WTC11 (cell line): ENCODE measurements at regions not wholly inside any gene's neighbourhood (a gene's known extent, or its start where the extent isn't known, plus 50 kb on each side); places are given as distances from the start of the nearest gene placed in this dataset.

Experiments
- ATAC-seq: fragments of 200-7000 bp; cut with Tn5 transposase; 2 replicates; pipeline ENCODE4 v1.10.0; 2021; ENCODE audit warnings: mild to moderate bottlenecking, moderate library complexity
- CTCF ChIA-PET: fragments of 300-600 bp; sonication (Branson Sonifier 250); formaldehyde crosslinking; loops from one replicate; lab custom pipeline; 2021; ENCODE audit warnings: antibody characterized with exemption; lab: Charles Lee
- POLR2A ChIA-PET: fragments of 350-600 bp; sonication (Branson Sonifier 250); formaldehyde crosslinking; loops from one replicate; lab custom pipeline; 2021; ENCODE audit warnings: antibody characterized with exemption; lab: Charles Lee
- DNase-seq: peaks from one replicate; pipeline ENCODE4 v3.0.0; 2021; ENCODE audit warnings: low spot score
- H3K27ac Mint-ChIP-seq: 2 replicates; pipeline ENCODE4 v1.8.0; 2021; ENCODE audit warnings: mixed read lengths
- H3K27me3 Mint-ChIP-seq: 2 replicates; pipeline ENCODE4 v1.8.0; 2021; ENCODE audit warnings: low read depth, mild to moderate bottlenecking, moderate library complexity, mixed read lengths
- H3K36me3 Mint-ChIP-seq: 2 replicates; pipeline ENCODE4 v1.8.0; 2021; ENCODE audit warnings: mixed read lengths
- H3K4me1 Mint-ChIP-seq: 2 replicates; pipeline ENCODE4 v1.8.0; 2022; ENCODE audit warnings: mixed read lengths
- H3K4me3 Mint-ChIP-seq: 2 replicates; pipeline ENCODE4 v1.8.0; 2021; ENCODE audit warnings: mild to moderate bottlenecking, moderate library complexity, mixed read lengths
- H3K9me3 Mint-ChIP-seq: 2 replicates; pipeline ENCODE4 v1.8.0; 2021; ENCODE audit warnings: mixed read lengths
- ELF4 ChIP-seq: sonication (generic); formaldehyde crosslinking; IDR thresholded peaks from 2 replicates; pipeline ENCODE4 v1.8.1; 2022; ENCODE audit warnings: low read depth, mild to moderate bottlenecking, moderate library complexity, missing genetic modification reagents
- ERG ChIP-seq: fragments of 250-450 bp; sonication (Bioruptor Pico); IDR thresholded peaks from 2 replicates; pipeline ENCODE4 v1.8.0; 2021; ENCODE audit warnings: mild to moderate bottlenecking
- ESRRA ChIP-seq: sonication (generic); formaldehyde crosslinking; IDR thresholded peaks from 2 replicates; pipeline ENCODE4 v1.8.1; 2022; ENCODE audit warnings: mild to moderate bottlenecking, missing genetic modification reagents, borderline replicate concordance
- JUN ChIP-seq: sonication (generic); formaldehyde crosslinking; IDR thresholded peaks from 2 replicates; pipeline ENCODE4 v1.8.0; 2023; ENCODE audit warnings: mild to moderate bottlenecking, missing genetic modification reagents
- MYBL2 ChIP-seq: sonication (generic); formaldehyde crosslinking; IDR thresholded peaks from 2 replicates; pipeline ENCODE4 v1.8.1; 2023; ENCODE audit warnings: mild to moderate bottlenecking, moderate library complexity, missing genetic modification reagents
- NFE2L1 ChIP-seq: sonication (generic); formaldehyde crosslinking; IDR thresholded peaks from 2 replicates; pipeline ENCODE4 v1.8.1; 2023; ENCODE audit warnings: missing genetic modification reagents
- NFYB ChIP-seq: sonication (generic); formaldehyde crosslinking; conservative IDR thresholded peaks from 2 replicates; pipeline ENCODE4 v1.8.0; 2022; ENCODE audit warnings: low read depth, missing genetic modification reagents
- NR1H2 ChIP-seq: sonication (generic); formaldehyde crosslinking; IDR thresholded peaks from 2 replicates; pipeline ENCODE4 v1.9.0; 2021; ENCODE audit warnings: mild to moderate bottlenecking, moderate library complexity, missing genetic modification reagents
- SMAD4 ChIP-seq: sonication (generic); formaldehyde crosslinking; IDR thresholded peaks from 2 replicates; pipeline ENCODE4 v1.8.0; 2022; ENCODE audit warnings: mild to moderate bottlenecking, missing genetic modification reagents
- SP1 ChIP-seq: sonication (generic); formaldehyde crosslinking; conservative IDR thresholded peaks from 2 replicates; pipeline ENCODE4 v1.8.1; 2022; ENCODE audit warnings: missing genetic modification reagents
- ZNF121 ChIP-seq: sonication (generic); formaldehyde crosslinking; IDR thresholded peaks from 2 replicates; pipeline ENCODE4 v1.8.0; 2023; ENCODE audit warnings: missing genetic modification reagents
- ZNF423 ChIP-seq: fragments of 250-450 bp; sonication (Bioruptor Pico); IDR thresholded peaks from 2 replicates; pipeline ENCODE4 v2.1.2; 2022; ENCODE audit warnings: mild to moderate bottlenecking, moderate library complexity
- ZNF671 ChIP-seq: fragments of 250-450 bp; sonication (Bioruptor Pico); IDR thresholded peaks from 2 replicates; pipeline ENCODE4 v1.8.0; 2021; ENCODE audit warnings: mild to moderate bottlenecking
- TF ChIP-seq, protein P1 (sequence below): sonication (generic); formaldehyde crosslinking; IDR thresholded peaks from 2 replicates; pipeline ENCODE4 v1.8.0; 2023; ENCODE audit warnings: mild to moderate bottlenecking, missing genetic modification reagents
- TF ChIP-seq, protein P2 (sequence below): fragments of 250-450 bp; sonication (Bioruptor Pico); IDR thresholded peaks from 2 replicates; pipeline ENCODE4 v1.9.0; 2021; ENCODE audit warnings: moderate library complexity, mild to moderate bottlenecking, inconsistent platforms, borderline replicate concordance
- TF ChIP-seq, protein P3 (sequence below): sonication (generic); formaldehyde crosslinking; IDR thresholded peaks from 2 replicates; pipeline ENCODE4 v1.8.1; 2022; ENCODE audit warnings: mild to moderate bottlenecking, moderate library complexity, missing genetic modification reagents
- TF ChIP-seq, protein P4 (sequence below): fragments of 250-450 bp; sonication (Bioruptor Pico); conservative IDR thresholded peaks from 2 replicates; pipeline ENCODE4 v1.9.0; 2021; ENCODE audit warnings: mild to moderate bottlenecking
- TF ChIP-seq, protein P5 (sequence below): sonication (generic); formaldehyde crosslinking; IDR thresholded peaks from 2 replicates; pipeline ENCODE4 v1.8.1; 2023; ENCODE audit warnings: mild to moderate bottlenecking, missing genetic modification reagents, moderate library complexity

GRCh38 chr2:60352491-60353405, 200.7 kb downstream of the BCL11A start:
- no peak for DNase-seq
- H3K36me3 Mint-ChIP-seq, result no peaks in the 10 kb centered on the region
- no peak overlapping the region for H3K4me3 Mint-ChIP-seq
- CTCF ChIA-PET, result interaction anchor here (1.6 to 1.9 kb wide), 2 partner anchors 16 to 144 kb away, joined by 3 to 7 read pairs; no protein-coding TSS in a partner anchor
- no peak overlapping the region for H3K27ac Mint-ChIP-seq
- peaks cover 19% of the 10 kb centered on the region for H3K4me1 Mint-ChIP-seq
- ATAC-seq, result peak; percentile 25; the same call in 1 of the 2 replicates
- no peak for TF ChIP-seq ZNF671 (CRISPR knock-in tag)
- TF ChIP-seq ZNF423 (CRISPR knock-in tag), result no peak
- TF ChIP-seq, protein P1, sequence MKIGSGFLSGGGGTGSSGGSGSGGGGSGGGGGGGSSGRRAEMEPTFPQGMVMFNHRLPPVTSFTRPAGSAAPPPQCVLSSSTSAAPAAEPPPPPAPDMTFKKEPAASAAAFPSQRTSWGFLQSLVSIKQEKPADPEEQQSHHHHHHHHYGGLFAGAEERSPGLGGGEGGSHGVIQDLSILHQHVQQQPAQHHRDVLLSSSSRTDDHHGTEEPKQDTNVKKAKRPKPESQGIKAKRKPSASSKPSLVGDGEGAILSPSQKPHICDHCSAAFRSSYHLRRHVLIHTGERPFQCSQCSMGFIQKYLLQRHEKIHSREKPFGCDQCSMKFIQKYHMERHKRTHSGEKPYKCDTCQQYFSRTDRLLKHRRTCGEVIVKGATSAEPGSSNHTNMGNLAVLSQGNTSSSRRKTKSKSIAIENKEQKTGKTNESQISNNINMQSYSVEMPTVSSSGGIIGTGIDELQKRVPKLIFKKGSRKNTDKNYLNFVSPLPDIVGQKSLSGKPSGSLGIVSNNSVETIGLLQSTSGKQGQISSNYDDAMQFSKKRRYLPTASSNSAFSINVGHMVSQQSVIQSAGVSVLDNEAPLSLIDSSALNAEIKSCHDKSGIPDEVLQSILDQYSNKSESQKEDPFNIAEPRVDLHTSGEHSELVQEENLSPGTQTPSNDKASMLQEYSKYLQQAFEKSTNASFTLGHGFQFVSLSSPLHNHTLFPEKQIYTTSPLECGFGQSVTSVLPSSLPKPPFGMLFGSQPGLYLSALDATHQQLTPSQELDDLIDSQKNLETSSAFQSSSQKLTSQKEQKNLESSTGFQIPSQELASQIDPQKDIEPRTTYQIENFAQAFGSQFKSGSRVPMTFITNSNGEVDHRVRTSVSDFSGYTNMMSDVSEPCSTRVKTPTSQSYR (CRISPR knock-in tag), result no peak
- no peak for TF ChIP-seq NR1H2
- TF ChIP-seq, protein P2, sequence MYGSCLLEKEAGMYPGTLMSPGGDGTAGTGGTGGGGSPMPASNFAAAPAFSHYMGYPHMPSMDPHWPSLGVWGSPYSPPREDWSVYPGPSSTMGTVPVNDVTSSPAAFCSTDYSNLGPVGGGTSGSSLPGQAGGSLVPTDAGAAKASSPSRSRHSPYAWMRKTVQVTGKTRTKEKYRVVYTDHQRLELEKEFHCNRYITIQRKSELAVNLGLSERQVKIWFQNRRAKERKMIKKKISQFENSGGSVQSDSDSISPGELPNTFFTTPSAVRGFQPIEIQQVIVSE (CRISPR knock-in tag), result no peak
- TF ChIP-seq, protein P3, sequence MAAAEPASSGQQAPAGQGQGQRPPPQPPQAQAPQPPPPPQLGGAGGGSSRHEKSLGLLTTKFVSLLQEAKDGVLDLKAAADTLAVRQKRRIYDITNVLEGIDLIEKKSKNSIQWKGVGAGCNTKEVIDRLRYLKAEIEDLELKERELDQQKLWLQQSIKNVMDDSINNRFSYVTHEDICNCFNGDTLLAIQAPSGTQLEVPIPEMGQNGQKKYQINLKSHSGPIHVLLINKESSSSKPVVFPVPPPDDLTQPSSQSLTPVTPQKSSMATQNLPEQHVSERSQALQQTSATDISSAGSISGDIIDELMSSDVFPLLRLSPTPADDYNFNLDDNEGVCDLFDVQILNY, result no peak
- TF ChIP-seq ELF4, result no peak
- no peak for TF ChIP-seq MYBL2
- TF ChIP-seq, protein P4, sequence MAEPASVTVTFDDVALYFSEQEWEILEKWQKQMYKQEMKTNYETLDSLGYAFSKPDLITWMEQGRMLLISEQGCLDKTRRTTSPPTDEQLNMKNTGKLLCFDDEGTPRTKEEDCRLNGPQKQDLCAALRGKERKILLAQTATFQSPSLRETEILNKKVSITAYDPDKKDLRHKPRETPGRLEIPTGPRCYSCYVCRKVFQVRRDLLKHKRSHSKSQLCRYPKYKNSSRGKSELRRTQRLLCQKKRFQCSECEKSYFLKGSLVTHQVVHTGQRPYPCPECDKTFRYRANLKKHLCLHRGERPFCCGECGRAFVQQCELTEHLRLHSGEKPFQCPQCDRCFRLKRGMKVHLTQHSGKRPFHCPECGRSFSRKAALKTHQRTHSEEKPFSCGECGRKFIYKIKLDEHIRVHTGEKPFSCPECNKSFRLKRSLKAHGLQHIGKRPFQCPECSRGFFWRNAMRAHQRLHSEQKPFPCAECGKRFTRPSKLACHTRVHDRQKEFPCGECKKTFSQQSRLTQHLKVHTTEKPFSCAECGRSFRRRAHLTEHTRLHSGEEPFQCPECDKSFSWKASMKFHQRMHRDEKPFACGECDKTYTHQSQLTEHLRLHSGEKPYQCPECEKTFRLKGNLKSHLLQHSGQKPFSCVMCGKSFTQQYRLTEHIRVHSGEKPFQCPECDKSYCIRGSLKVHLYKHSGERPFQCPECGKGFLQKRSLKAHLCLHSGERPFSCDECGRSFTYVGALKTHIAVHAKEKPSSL (CRISPR knock-in tag), result no peak
- no peak for TF ChIP-seq SMAD4 (CRISPR knock-in tag)
- no peak for TF ChIP-seq SP1 (CRISPR knock-in tag)
- TF ChIP-seq, protein P5, sequence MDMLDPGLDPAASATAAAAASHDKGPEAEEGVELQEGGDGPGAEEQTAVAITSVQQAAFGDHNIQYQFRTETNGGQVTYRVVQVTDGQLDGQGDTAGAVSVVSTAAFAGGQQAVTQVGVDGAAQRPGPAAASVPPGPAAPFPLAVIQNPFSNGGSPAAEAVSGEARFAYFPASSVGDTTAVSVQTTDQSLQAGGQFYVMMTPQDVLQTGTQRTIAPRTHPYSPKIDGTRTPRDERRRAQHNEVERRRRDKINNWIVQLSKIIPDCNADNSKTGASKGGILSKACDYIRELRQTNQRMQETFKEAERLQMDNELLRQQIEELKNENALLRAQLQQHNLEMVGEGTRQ (CRISPR knock-in tag), result no peak
- TF ChIP-seq NFE2L1 (CRISPR knock-in tag), result no peak
- TF ChIP-seq ERG (CRISPR knock-in tag), result no peak
- no peak for TF ChIP-seq ZNF121
- TF ChIP-seq NFYB (CRISPR knock-in tag), result no peak
- TF ChIP-seq ESRRA, result no peak
- no peak for TF ChIP-seq JUN (CRISPR knock-in tag)
- H3K27me3 Mint-ChIP-seq, result no peaks in the 10 kb centered on the region; the same call in none of the 2 replicates
- POLR2A ChIA-PET, result interaction anchor here (1.0 kb wide), 1 partner anchor 203 kb away, joined by 4 read pairs; no protein-coding TSS in a partner anchor
- no peaks in the 10 kb centered on the region for H3K9me3 Mint-ChIP-seq
